Coronary artery (tissue), 2 donors: ENCODE measurements at regions not wholly inside any gene's neighbourhood (a gene's known extent, or its start where the extent isn't known, plus 50 kb on each side); places are given as distances from the start of the nearest gene placed in this dataset.

Source experiments
- DNase-seq: peaks from one replicate; pipeline ENCODE4 v3.0.0-alpha.2; 2017; ENCODE audit warnings: low spot score
- H3K27ac ChIP-seq, 2 donors: fragments of 200-600 bp; sonication (generic); one replicate each; pipeline ENCODE4 v1.5.1; 2016 to 2019
- H3K4me3 ChIP-seq: fragments of 200-600 bp; sonication (generic); 2 replicates; pipeline ENCODE4 v1.5.1; 2016; ENCODE audit warnings: mild to moderate bottlenecking, moderate library complexity
- CTCF ChIP-seq: fragments of 200-600 bp; sonication (generic); IDR thresholded peaks from one replicate; pipeline ENCODE4 v1.5.1; 2019; ENCODE audit warnings: antibody characterized with exemption

GRCh38 chr6:40022867-40023266, 88.6 kb upstream of the MOCS1 start:
- H3K27ac ChIP-seq, result no peak overlapping the region
- H3K4me3 ChIP-seq, result no peak overlapping the region
- no peak for DNase-seq
- TF ChIP-seq CTCF, result no peak

GRCh38 chr6:40020166-40020565, 85.9 kb upstream of the MOCS1 start:
- Histone ChIP-seq H3K4me3 (no peak overlapping the region), H3K27ac (no peak overlapping the region)
- TF ChIP-seq CTCF, result no peak
- no peak for DNase-seq

GRCh38 chr6:40015530-40015929, 81.3 kb upstream of the MOCS1 start:
- TF ChIP-seq CTCF, result no peak
- no peak overlapping the region for H3K27ac ChIP-seq
- DNase-seq, result no peak
- no peak overlapping the region for H3K4me3 ChIP-seq

- no peak overlapping the region for H3K27ac ChIP-seq
- H3K4me3 ChIP-seq, result no peak overlapping the region
- no peak for DNase-seq
- no peak for TF ChIP-seq CTCF
Observed at GRCh38 chr6:40011844-40012243, 77.6 kb upstream of the MOCS1 start.

- no peak for TF ChIP-seq CTCF
- Histone ChIP-seq H3K27ac (no peak overlapping the region), H3K4me3 (no peak overlapping the region)
- peak; percentile 43 for DNase-seq
Observed at GRCh38 chr6:40000964-40001515, 66.8 kb upstream of the MOCS1 start.

GRCh38 chr6:39999006-39999867, 65.0 kb upstream of the MOCS1 start:
- Histone ChIP-seq H3K4me3 (no peak overlapping the region), H3K27ac (no peak overlapping the region)
- no peak for TF ChIP-seq CTCF
- DNase-seq, result no peak

- peak; percentile 8 for DNase-seq
- TF ChIP-seq CTCF, result no peak
- Histone ChIP-seq H3K27ac (no peak overlapping the region), H3K4me3 (no peak overlapping the region)
Observed at GRCh38 chr6:39998126-39998525, 63.9 kb upstream of the MOCS1 start.
